ENCODE measurements at regions not wholly inside any gene's neighbourhood (a gene's known extent, or its start where the extent isn't known, plus 50 kb on each side); places are given as distances from the start of the nearest gene placed in this dataset.

- TF ChIP-seq, protein P1, sequence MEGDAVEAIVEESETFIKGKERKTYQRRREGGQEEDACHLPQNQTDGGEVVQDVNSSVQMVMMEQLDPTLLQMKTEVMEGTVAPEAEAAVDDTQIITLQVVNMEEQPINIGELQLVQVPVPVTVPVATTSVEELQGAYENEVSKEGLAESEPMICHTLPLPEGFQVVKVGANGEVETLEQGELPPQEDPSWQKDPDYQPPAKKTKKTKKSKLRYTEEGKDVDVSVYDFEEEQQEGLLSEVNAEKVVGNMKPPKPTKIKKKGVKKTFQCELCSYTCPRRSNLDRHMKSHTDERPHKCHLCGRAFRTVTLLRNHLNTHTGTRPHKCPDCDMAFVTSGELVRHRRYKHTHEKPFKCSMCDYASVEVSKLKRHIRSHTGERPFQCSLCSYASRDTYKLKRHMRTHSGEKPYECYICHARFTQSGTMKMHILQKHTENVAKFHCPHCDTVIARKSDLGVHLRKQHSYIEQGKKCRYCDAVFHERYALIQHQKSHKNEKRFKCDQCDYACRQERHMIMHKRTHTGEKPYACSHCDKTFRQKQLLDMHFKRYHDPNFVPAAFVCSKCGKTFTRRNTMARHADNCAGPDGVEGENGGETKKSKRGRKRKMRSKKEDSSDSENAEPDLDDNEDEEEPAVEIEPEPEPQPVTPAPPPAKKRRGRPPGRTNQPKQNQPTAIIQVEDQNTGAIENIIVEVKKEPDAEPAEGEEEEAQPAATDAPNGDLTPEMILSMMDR (IDR thresholded peaks at IDR 0.05) = no peak
- TF ChIP-seq POLR2A (IDR thresholded peaks at IDR 0.05) = no peak
- TF ChIP-seq POLR2AphosphoS5 (IDR thresholded peaks at IDR 0.05) = no peak
- no peak for TF ChIP-seq EP300 (IDR thresholded peaks at IDR 0.05)
Measured at GRCh38 chr7:136654406-136654805, 214.0 kb upstream of the CHRM2 start.

Data from sigmoid colon (tissue), 4 donors.